ENCODE measurements at regions not wholly inside any gene's neighbourhood (a gene's known extent, or its start where the extent isn't known, plus 50 kb on each side); places are given as distances from the start of the nearest gene placed in this dataset.

DNA sequence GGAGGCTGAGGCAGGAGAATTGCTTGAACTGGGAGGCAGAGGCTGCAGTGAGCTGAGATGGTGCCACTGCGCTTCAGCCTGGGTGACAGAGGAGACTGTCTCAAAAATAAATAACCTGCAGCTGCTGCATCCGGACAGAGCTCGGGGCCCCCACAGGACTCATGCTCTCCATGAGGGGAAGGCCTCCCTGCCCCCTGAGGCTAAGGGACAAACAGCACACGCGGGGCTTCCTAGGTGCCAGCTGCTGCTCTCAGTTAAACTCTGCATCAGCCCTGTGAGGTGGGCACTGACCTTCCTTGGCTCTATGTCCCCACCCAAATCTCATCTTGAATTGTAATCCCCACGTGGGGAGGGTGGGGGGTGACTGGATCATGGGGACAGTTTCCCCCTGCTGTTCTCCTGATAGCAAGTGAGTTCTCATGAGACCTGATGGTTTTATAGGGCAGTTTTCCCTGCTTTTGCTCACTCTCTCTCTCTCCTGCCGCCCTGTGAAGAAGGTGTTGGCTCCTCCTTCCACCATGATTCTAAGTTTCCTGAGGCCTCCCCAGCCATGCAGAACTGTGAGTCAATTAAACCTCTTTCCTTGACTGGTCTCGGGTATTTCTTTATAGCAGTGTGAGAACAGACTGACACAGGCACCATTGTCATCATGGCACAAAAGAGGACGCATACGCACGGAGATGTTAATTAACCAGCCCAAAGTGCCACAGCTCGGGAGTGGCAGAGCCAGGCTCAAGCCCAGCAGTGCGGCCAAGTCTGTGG, 49.9 kb upstream of the TAF1B start:
- no peaks in the 10 kb centered on the region for H3F3A ChIP-seq (ENCODE audit: low read length, unreplicated experiment)
- TF ChIP-seq EZH2 (IDR thresholded peaks at IDR 0.05; ENCODE audit: low read length, unreplicated experiment) = no peak
- no peak for TF ChIP-seq EZH2phosphoT487 (IDR thresholded peaks at IDR 0.05; ENCODE audit: borderline replicate concordance, low read length)
- TF ChIP-seq CTCF (conservative IDR thresholded peaks at IDR 0.05; ENCODE audit: low read depth, low read length) = no peak
- H4K20me1 ChIP-seq (ENCODE audit: low read length) = no peaks in the 10 kb centered on the region
- peaks cover 11% of the 10 kb centered on the region for H3K4me1 ChIP-seq (ENCODE audit: insufficient read depth, low read length)
- DNase-seq = no peak
- intact Hi-C loops (cut with micrococcal nuclease) = no loop called here
- H3K9me2 ChIP-seq (replicated peaks; ENCODE audit: low read length) = no peaks in the 10 kb centered on the region
- no peak overlapping the region for H3K4me2 ChIP-seq (ENCODE audit: low read length)
- H3K27ac ChIP-seq (ENCODE audit: low read length) = no peak overlapping the region
- ChIA-PET CTCF (no interaction called here), POLR2A (ENCODE audit: unreplicated experiment) (no interaction called here)
- H3K4me3 ChIP-seq (ENCODE audit: low read length) = no peak overlapping the region
- H2AFZ ChIP-seq (ENCODE audit: low read length) = no peak overlapping the region
- no peaks in the 10 kb centered on the region for H3K36me3 ChIP-seq (ENCODE audit: low read depth, low read length)
- no peaks in the 10 kb centered on the region for H3K9me3 ChIP-seq (ENCODE audit: low read length)
- H3K79me2 ChIP-seq (ENCODE audit: low read length) = no peaks in the 10 kb centered on the region
- BruUV-seq (replicated peaks) = no TSS peak
- no peaks in the 10 kb centered on the region for H3K27me3 ChIP-seq (ENCODE audit: low read length)
- no peak overlapping the region for H3K9ac ChIP-seq (ENCODE audit: low read length)
- ATAC-seq = no peak
